ENCODE measurements at regions not wholly inside any gene's neighbourhood (a gene's known extent, or its start where the extent isn't known, plus 50 kb on each side); places are given as distances from the start of the nearest gene placed in this dataset.

- TF ChIP-seq EGR1 (IDR thresholded peaks at IDR 0.05; ENCODE audit: borderline replicate concordance, low read depth, low read length) (no peak), CTCF (IDR thresholded peaks at IDR 0.05; ENCODE audit: control extremely low read depth in 1 of 3, insufficient read depth in 1 of 3, low read depth in 1 of 3, low read length in 3 of 3) (no peak), FOSL1 (IDR thresholded peaks at IDR 0.05; ENCODE audit: insufficient read depth, low read depth, low read length) (no peak)
- TF ChIP-seq, protein P1, sequence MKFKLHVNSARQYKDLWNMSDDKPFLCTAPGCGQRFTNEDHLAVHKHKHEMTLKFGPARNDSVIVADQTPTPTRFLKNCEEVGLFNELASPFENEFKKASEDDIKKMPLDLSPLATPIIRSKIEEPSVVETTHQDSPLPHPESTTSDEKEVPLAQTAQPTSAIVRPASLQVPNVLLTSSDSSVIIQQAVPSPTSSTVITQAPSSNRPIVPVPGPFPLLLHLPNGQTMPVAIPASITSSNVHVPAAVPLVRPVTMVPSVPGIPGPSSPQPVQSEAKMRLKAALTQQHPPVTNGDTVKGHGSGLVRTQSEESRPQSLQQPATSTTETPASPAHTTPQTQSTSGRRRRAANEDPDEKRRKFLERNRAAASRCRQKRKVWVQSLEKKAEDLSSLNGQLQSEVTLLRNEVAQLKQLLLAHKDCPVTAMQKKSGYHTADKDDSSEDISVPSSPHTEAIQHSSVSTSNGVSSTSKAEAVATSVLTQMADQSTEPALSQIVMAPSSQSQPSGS (IDR thresholded peaks at IDR 0.05; ENCODE audit: low read length) = no peak
Observed at GRCh38 chr2:203647579-203647978, 58.9 kb upstream of the CD28 start.
